CD4-positive, alpha-beta T cell treated with Interleukin-21 for 1 hour (primary cell): ENCODE measurements at regions not wholly inside any gene's neighbourhood (a gene's known extent, or its start where the extent isn't known, plus 50 kb on each side); places are given as distances from the start of the nearest gene placed in this dataset.
A peak's percentile ranks its signal among the peaks of the same experiment; 100 is the strongest.
"Not testable (repeated sequence)": the region's sequence is repeated elsewhere in the genome, so short reads cannot be mapped to it uniquely, and the experiment has no call there.

Experiments
- DNase-seq: peaks from one replicate; pipeline ENCODE4 v3.0.0-alpha.2; 2020

DNA sequence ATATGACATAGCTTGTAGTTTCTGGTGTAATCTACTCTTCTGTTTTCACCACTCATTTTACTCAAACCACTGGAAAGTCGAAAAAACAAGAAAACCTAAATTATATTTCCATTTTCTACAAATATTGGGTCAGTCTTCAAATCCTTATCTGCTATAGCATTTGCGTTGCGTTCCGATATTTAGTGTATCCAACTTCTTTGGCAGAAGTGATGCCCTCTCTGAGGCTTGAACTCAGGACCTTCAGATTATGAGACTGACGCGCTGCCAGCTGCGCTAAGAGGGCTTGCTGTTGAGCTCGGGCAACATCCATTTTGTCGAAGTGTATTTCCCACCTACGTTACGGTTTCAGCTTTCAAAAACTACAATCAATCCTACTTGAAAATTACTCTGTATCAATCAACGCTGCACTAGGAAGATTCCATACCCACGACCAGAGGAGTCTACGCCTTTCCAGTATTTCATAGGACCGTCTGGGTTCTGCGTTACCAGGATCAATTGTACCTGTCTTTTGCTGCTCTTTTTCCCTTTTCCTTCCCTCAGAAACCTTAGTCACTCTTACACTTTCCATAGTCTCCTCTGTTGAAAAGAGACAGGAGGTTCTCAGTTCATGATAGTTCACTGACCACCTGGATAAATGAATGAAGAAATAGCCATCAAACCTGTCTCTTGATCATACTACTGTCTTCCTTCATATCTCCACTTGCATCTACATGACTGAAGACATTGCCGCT lies 140.5 kb upstream of the ZNF322 start:
- not testable (repeated sequence) for DNase-seq

- not testable (repeated sequence) for DNase-seq
Measured at GRCh38 chr6:26803762-26804161, 144.2 kb upstream of the ZNF322 start.

- not testable (repeated sequence) for DNase-seq
Measured at GRCh38 chr6:26811486-26812116, 152.1 kb upstream of the ZNF322 start.

DNA sequence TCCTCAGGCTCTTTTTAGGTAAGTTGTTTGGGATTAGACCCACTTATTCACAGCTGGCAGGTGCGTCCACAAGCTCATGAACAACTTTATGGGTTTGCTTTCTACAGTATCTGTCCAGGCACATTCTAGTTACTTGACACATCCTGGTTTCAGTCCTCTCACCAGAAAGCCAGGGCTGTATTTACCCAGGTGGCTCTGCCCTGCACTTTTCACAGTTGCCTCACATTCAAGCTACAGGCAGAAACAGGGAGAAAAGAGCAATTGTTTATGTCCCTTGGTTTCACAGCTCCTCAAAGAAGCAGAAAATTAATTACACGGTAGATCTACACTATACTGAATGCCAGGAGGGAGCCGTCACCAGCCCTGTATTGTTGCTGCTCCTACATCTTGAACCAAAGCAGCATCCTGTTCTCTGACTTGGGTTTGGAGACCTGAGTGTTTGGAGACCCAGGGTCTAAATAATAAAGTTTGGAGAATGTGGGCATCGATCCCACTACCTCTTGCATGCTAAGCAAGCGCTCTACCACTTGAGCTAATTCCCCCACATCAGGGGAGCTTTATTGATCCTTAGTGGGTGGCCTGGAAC lies 159.2 kb upstream of the ZNF322 start:
- DNase-seq, result not testable (repeated sequence)

DNA sequence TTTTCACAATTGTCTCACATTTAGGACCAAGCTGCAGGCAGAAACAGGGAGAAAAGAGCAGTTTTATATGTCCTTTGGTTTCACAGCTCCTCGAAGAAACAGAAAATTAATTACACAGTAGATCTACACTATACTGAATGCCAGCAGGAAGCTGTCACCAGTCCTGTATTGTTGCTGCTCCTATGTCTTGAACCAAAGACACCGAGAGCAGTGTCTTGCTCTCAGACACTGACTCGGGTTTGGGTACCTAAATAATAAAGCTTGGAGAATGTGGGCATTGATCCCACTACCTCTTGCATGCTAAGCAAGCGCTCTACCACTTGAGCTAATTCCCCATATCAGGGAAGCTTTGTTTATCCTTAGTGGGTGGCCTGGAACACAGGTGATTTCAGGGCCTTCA lies 168.4 kb upstream of the ZNF322 start:
- not testable (repeated sequence) for DNase-seq

GRCh38 chr6:26829480-26829879 lies 169.9 kb upstream of the ZNF322 start:
- DNase-seq, result not testable (repeated sequence)

DNA sequence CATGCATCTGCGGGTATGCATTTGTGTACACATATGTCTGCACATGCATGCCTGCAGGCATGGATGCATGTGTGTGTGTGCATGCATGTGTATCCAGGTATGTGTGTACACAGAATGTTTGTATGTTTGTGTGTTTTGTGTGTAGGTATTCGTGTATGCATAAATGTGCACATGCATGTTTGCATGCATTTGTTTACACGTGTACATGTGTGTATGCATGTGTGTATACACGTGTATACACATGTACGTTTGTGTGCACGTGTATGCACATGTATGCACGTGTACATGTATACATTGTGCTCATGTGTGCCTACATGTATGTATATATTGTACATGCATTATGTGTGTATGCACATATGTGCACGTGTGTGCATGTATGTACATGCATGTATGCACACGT lies 171.4 kb upstream of the ZNF322 start:
- not testable (repeated sequence) for DNase-seq

GRCh38 chr6:26835707-26836106 lies 176.2 kb upstream of the ZNF322 start:
- not testable (repeated sequence) for DNase-seq

DNA sequence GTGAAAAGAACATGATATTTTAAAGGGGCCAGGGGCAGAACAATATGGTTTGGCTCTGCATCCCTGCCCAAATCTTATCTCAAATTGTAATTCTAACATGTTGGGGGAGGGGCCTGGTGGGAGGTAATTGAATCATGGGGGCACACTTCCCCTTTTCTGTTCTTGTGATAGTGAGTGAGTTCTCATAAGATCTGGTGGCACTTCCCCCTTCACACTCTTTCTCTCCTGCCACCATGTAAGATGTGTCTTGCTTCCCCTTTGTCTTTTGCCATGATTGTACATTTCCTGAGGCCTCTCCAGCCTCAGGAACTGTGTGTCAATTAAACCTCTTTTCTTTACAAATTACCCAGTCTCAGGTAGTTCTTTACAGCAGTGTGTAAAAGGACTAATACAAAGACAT lies 177.1 kb upstream of the ZNF322 start:
- DNase-seq, result not testable (repeated sequence)

DNA sequence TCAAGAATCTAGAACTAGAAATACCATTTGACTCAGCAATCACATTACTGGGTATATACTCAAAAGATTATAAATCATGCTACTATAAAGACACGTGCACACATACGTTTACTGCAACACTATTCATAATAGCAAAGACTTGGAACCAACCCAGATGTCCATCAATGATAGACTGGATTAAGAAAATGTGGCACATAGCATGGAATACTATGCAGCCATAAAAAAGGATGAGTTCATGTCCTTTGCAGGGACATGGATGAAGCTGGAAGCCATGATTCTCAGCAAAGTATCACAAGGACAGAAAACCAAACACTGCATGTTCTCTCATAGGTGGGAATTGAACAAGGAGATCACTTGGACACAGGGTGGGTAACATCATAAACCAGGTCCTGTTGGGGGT lies 185.3 kb upstream of the ZNF322 start:
- DNase-seq, result not testable (repeated sequence)

GRCh38 chr6:26857289-26857688 lies 197.7 kb upstream of the ZNF322 start:
- DNase-seq, result not testable (repeated sequence)

- DNase-seq, result not testable (repeated sequence)
Measured at GRCh38 chr6:26859067-26859770, 199.7 kb upstream of the ZNF322 start.

DNA sequence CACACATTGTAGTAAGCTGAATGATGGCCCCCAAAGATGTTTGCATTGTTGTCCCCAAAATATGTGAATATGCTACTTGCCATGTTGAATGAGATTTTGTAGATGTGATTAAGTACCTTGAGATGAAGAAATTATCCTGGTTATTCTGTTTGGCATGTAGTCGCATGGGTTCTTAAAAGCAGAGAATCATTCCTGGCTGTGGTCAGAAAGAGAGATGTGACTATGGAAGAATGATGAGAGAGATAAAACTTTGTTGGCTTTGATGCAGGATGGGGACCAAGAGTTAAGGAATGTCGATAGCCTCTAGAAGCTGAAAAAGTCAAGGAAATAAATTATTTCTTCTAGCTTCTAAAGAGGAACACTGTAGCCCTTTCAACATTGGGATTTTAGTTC lies 200.2 kb upstream of the ZNF322 start:
- DNase-seq, result not testable (repeated sequence)

GRCh38 chr6:26861913-26862312 lies 202.4 kb upstream of the ZNF322 start:
- DNase-seq, result not testable (repeated sequence)

DNA sequence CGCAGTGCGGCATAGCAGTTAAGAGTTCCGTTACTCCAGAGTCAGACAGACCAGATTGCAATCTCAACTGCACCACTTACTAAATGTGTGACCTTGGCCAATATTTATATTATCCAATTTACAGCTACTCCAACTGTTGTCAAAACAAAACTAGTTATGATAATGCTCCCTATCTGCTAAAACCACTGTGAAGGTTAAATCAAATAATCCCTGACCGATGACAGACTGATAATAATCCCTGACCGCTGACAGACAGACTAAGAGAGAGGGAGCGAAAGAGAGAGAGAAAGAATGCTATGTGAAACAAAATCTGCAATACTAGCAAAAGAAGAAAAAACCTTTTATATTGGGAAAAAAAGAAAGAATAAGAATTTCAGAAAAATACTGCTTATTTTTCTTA lies 204.1 kb upstream of the ZNF322 start:
- not testable (repeated sequence) for DNase-seq

- DNase-seq, result not testable (repeated sequence)
Measured at GRCh38 chr6:26898785-26899184, 239.2 kb upstream of the ZNF322 start.

DNA sequence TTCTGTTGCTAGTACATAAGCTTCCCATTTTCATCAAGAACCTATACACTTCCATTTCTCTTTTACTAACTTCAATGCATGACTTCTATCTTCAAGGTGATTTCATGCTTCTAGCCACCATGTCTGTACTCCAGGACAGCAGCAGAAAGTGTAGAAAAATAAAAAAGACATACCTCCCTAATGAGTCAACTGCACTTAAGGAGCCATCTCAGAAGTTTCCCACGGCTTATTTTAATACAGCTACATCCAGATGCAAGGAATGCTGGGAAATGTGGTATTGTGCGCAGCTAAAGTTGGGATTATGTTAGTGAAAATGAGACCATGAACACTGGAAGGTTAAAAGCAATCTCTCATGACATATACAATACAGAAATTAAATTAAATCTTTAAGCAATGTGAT lies 264.7 kb upstream of the ZNF322 start:
- not testable (repeated sequence) for DNase-seq

DNA sequence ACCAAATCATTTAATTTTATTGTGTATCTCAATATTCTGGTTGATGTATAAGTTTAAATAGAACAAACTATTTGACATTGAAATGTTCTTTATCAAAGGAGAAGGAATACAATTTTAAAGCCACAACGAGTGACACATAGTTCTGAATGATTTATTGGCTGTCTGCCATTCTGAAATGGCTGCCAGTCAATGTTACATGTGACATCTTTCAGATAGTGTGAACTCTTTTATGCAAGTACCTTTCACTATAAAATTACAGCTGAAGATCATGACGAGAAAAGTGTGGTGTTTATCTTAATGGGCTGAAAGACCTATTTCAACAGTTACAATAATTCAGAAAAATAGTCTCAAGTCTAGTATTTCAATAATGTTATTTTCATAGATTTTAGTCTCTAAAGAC lies 268.6 kb upstream of the ZNF322 start:
- not testable (repeated sequence) for DNase-seq

DNA sequence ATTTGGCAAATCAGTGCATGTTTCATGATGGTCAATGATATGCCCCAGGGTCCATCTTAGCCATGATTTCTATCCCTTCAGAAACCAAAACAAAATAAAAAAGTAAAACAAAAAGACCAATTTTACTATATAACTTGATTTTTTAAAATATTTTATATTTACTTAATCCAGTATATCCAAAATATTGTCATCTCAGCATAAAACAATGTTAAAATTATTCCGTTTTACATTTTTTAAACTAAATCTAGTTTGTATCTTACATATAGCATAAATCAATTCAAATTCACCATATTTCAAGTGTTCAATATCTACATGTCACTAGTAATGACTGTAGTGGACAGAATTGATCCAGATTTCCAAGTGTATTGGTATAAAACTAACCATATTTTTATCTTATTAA lies 277.7 kb upstream of the ZNF322 start:
- not testable (repeated sequence) for DNase-seq

GRCh38 chr6:26951211-26951610 lies 291.7 kb upstream of the ZNF322 start:
- DNase-seq, result not testable (repeated sequence)

GRCh38 chr6:26956078-26956600 lies 291.4 kb upstream of the PRSS16 start:
- peak; percentile 84 for DNase-seq

DNA sequence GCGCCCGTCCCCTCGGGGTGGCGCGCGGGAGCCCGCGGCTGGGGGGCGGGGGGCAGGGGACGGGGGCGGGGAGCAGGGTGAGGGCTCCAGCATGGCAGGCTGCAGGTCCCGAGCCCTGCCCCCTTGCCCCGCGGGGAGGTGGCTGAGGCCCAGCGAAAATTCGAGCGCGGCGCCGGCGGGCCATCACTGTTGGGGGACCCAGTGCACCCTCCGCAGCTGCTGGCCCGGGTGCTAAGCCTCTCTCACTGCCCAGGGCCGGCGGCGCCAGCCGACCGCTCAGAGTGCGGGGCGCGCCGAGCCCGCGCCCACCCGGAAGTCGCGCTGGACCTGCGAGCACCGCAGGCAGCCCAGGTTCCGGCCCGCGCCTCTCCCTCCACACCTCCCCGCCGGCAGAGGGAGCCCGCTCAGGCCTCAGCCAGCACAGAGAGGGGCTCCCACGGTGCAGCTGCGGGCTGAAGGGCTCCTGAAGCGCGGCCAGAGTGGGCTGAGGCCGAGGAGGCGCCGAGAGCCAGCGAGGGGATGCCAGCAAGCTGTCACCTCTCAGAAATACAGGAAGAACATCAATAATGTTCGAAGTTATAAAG lies 290.8 kb upstream of the PRSS16 start:
- peak; percentile 81 for DNase-seq
